ENCODE measurements at regions not wholly inside any gene's neighbourhood (a gene's known extent, or its start where the extent isn't known, plus 50 kb on each side); places are given as distances from the start of the nearest gene placed in this dataset.
"Not testable (repeated sequence)": the region's sequence is repeated elsewhere in the genome, so short reads cannot be mapped to it uniquely, and the experiment has no call there.

- no peak for FAIRE-seq
- DNase-seq (ENCODE audit: low spot score in 2 of 2), result no peak
These were observed 173.0 kb upstream of the E2F7 start for GRCh38 chr12:77238335-77238734.

GRCh38 chr12:77237896-77238295, 172.5 kb upstream of the E2F7 start:
- no peak for FAIRE-seq

DNA sequence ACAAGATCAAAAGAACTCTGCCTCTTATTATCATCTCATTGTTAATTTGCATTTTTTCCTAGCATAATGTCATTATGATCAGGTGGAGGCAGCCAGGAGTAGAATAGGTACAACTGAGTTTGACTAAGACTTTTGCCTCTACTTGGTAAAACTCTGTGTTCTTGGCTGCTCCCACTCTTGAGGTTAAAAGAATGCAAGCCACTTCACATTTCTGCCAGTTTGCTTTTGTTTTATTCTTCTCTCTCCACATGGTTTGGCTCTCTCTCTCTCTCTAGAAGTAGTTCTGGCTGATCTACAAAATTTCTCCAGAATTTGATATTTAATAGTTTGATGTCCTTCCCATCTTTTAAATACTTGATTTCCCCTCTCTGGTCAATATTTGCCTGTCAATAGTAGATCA, 170.7 kb upstream of the E2F7 start:
- FAIRE-seq, result no peak

More at GRCh38 chr12:77237896-77238295, 172.5 kb upstream of the E2F7 start:
- no peak for DNase-seq (ENCODE audit: low spot score in 2 of 2)

DNA sequence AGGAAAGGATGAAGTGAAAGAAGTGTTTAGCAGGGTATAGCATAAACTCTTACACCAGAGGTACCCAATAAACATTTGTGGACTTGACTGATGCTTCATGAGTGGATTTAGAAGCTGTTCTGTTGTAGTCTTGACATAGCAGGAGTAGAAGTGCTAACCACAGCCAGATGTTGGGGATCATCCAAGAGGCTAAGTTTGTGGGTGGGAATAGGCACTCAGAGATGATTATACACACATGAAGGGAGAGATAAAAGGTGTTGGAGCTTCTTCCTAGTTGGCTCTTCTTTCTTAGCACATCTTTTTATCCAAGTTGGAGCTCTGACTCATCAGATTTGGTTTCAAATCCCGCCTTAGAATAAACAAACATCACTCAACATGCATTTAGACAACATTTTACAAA, 166.7 kb upstream of the E2F7 start:
- DNase-seq (ENCODE audit: low spot score in 2 of 2) (no peak), FAIRE-seq (no peak)

More for the DNA sequence above, 170.7 kb upstream of the E2F7 start:
- no peak for DNase-seq (ENCODE audit: low spot score in 2 of 2)

DNA sequence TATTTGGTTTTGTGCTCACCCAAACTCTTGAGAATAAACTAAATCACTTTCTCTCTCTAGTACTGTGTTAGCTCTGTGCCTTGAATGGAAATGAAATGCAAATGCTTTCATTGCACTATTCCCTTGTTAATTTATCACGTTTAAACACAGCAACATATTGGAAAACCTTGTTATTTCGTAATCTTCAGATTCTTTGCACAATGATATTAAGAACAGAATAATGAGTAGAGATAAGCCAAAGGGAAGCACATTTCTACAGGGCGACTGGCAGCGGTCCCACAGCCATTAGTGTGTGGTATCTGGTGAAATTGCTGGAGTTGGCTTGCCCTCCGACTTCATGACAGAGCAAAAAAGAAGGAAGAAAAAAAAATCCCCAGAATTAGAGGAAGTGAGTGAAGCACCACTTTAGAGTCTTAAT, 166.1 kb upstream of the E2F7 start:
- no peak for FAIRE-seq
- DNase-seq (ENCODE audit: low spot score in 2 of 2), result no peak

DNA sequence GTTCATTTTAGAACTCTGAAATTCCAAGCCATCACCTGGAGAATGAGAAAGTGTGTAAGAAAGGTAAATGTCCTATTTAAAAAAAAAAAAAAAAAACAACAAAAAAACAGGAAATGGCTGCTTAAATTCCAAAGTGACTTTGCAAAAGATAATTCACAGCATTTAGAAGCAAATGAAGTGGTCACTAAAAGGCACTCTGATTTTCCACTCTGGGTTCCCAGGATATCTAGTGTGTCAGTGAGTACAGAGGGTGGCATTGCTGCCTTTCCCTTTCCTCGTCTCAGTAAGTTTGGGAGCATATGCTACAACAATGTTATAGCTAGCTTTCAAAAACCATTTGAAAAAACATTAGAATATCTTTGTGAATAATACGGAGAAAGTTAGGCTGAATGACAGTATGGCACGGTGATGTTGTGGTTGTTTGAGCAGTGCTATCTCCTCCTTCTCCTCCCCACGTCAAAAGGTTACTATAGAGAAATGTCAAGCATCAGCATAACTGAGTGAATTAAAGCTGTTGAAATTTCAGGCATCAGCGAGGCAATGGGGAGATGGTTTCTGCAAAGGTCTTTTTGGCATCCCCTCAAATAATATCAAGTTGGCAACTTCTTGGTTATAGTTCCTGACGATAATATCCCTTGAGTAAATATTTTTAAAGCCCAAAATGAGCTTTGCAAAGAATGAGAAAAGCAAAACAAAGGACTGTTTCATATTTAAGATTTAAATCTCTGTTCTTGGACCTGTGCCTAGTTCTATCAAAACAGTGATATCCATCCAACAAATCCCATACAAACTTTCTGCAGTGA, 164.5 kb upstream of the E2F7 start:
- FAIRE-seq (no peak), DNase-seq (ENCODE audit: low spot score in 2 of 2) (no peak)

DNA sequence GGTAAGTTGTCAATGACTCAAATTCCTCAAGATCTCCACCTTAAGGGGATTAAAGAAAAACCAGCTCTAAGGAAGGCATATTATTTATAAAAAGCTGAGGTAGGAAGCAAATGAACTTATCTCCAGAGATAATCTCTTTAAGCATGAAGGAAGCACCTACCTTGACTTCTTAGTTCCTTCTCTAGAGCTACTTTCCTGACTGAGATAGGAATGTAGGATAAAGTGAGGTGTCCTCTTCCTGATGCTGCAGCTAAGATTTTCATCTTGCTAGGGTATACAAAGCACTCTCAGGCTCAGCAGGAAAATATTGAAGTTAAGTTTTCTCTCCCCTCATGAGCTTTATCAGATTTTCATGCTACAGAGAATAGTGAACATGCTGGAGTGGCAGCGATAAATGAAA, 163.0 kb upstream of the E2F7 start:
- DNase-seq (ENCODE audit: low spot score in 2 of 2) (no peak), FAIRE-seq (no peak)

DNA sequence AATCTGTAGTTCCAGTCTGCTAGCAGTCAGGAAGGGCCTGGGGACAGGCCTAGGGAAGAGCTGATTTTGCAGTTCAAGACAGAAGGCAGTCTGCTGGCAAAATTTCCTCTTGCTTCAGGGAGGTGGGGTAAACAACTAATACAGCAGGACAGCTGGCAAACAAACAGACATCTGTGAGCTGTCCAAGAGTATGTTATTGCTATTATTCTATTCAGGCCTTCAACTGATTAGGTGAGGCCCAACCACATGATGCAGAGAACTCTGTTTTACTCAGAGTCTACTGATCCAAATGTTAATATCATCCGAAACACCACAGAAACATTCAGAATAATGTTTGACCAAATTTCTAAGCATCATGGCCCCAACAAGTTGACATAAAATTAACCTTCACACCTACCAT, 161.0 kb upstream of the E2F7 start:
- FAIRE-seq, result no peak

DNA sequence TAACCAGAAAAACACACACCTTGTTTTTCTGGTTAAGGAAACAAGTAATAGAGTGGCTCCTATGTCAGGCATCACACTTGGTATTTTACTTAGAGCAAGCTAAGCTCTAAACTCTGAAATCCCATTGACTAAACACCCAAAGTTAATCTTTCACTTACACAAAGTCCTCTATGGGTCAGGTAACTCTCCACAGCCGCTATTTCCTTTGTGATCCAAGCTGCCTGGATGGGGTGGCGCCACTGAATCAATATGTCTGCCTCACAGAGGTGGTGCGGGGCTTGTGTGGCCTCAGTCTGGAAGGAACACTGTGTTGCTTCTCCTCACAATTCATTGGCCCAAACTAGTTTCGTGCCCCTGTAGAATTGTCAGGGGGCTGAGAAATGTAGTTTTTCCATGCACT, 160.0 kb upstream of the E2F7 start:
- DNase-seq (ENCODE audit: low spot score in 2 of 2) (no peak), FAIRE-seq (no peak)

More for the DNA sequence above, 161.0 kb upstream of the E2F7 start:
- DNase-seq (ENCODE audit: low spot score in 2 of 2), result no peak

- FAIRE-seq (no peak), DNase-seq (ENCODE audit: low spot score in 2 of 2) (no peak)
These were observed 159.0 kb upstream of the E2F7 start for GRCh38 chr12:77224346-77224745.

GRCh38 chr12:77222336-77222735, 157.0 kb upstream of the E2F7 start:
- no peak for DNase-seq (ENCODE audit: low spot score in 2 of 2)
- no peak for FAIRE-seq

GRCh38 chr12:77220586-77220985, 155.2 kb upstream of the E2F7 start:
- FAIRE-seq (no peak), DNase-seq (ENCODE audit: low spot score in 2 of 2) (no peak)

DNA sequence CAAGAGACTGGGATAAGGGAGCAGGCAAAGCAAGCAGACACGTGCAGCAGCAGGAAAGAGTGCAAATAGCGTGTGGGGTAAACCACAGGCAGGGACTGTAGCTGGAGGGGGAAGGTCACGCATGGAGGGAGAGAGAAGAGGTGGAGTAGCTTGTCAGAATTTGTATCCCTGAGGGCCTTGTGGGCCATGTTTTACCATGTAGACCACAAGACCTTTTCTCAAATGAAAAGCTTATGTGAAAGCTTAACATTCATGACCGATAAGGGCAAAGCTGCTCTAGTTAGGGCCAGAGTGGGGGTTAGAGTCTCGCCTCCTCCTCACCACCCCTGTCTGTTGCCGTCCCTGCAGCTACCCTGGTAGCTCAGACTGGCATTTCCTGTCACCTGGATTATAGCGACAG, 152.9 kb upstream of the E2F7 start:
- DNase-seq (ENCODE audit: low spot score in 2 of 2), result no peak
- no peak for FAIRE-seq

DNA sequence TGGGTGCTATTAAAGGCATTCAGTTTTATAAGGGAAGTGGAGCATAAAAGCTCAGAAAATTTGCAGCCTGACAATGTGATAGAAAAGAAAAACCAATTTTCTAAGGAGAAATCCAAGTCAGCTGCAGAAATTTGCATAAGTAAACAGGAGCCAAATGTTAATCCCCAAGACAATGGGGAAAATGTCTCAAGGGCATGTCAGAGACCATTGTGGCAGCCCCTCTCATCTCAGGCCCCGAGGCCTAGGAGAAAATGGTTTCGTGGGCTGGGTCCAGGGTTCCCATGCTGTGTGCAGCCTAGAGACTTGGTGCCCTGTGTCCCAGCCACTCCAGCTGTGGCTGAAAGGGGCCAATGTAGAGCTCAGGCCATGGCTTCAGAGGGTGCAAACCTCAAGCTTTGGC, 150.8 kb upstream of the E2F7 start:
- not testable (repeated sequence) for DNase-seq (ENCODE audit: low spot score in 2 of 2); FAIRE-seq

DNA sequence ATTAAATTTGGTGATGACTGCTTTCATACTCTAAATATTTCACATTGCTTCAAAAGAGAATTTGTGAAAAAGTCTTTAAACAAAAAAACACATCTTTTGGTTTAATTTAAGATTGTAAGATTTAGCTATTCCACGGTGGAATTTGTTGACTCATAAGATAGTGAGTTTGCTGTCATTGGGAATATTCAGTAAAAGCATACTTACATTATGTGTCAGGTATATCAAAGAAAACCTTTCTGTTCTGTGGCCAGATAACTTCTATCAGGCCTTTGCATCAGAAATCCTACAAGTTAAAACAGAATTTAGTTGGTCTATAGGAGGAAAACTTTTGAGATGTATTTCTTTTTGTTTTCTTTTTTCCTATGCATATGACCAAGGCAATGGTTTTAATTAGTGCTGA, 148.8 kb upstream of the E2F7 start:
- FAIRE-seq, result no peak
- DNase-seq (ENCODE audit: low spot score in 2 of 2), result no peak

DNA sequence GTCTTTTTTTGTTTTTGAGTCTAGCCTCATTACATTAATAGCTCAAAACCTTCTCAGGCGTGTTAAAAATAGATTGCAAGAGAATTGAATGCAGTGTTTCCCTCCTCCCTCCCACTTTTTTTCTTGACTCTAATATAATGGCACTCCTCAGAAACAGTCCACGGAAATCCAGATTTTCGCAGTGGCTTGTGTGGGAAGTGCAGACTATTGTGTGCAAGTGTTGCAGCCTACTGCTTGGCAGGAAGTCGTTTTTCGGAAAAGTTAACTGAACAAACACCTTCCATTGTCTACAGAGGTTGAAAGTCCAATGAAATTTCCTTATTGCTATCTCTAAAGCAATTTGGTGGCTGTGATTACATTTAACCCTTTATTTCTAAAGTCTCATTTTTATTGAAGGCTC, 147.9 kb upstream of the E2F7 start:
- FAIRE-seq, result no peak

DNA sequence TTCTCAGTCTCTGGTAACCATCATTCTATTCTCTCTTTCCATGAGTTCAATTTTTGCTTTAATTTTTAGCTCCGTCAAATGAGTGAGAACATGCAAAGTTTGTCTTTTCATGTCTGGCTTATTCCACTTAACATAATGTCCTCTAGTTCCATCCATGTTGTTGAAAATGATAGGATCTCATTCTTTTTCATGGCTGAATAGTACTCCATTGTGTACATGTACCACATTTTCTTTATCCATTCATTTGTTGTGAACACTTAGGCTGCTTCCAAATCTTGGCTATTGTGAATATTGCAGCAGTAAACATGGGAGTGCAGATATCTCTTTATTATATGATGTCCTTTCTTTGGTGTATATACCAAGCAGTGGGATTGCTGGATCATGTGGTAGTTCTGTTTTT, 145.4 kb upstream of the E2F7 start:
- FAIRE-seq, result no peak
- no peak for DNase-seq (ENCODE audit: low spot score in 2 of 2)

More for the DNA sequence above, 147.9 kb upstream of the E2F7 start:
- no peak for DNase-seq (ENCODE audit: low spot score in 2 of 2)

GRCh38 chr12:77204083-77204482, 138.7 kb upstream of the E2F7 start:
- no peak for FAIRE-seq
- DNase-seq (ENCODE audit: low spot score in 2 of 2), result no peak

- FAIRE-seq (no peak), DNase-seq (ENCODE audit: low spot score in 2 of 2) (no peak)
These were observed 137.2 kb upstream of the E2F7 start for GRCh38 chr12:77202457-77203060.

GRCh38 chr12:77189901-77190416, 124.6 kb upstream of the E2F7 start:
- no peak for DNase-seq (ENCODE audit: low spot score in 2 of 2)

GRCh38 chr12:77189458-77189857, 124.1 kb upstream of the E2F7 start:
- FAIRE-seq (no peak), DNase-seq (ENCODE audit: low spot score in 2 of 2) (no peak)

More at GRCh38 chr12:77189901-77190416, 124.6 kb upstream of the E2F7 start:
- FAIRE-seq, result no peak

DNA sequence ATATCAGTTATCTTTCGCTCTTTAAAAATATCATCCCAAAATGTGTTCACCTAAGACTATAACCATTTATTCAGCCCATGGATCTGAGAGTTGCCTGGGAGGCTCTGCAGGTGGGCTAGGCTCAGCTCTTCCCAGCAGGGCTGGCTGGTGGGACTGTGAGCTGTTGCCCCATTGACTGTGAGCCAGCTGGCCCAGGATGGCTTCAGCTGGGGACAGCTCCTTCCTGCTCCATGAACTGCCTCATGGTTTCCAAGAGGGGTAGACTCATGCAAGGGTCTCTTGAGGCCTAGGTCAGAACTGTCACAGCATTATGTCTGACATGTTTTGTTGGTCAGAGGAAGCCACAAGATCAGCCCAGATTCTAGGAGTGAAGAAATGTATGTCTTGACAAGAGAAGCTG, 114.1 kb upstream of the E2F7 start:
- no peak for DNase-seq (ENCODE audit: low spot score in 2 of 2)
- FAIRE-seq, result no peak

Data from frontal cortex (tissue), 3 donors.